ENCODE measurements at regions not wholly inside any gene's neighbourhood (a gene's known extent, or its start where the extent isn't known, plus 50 kb on each side); places are given as distances from the start of the nearest gene placed in this dataset.
"Not testable (repeated sequence)": the region's sequence is repeated elsewhere in the genome, so short reads cannot be mapped to it uniquely, and the experiment has no call there.

- Histone ChIP-seq H2BK120ac (ENCODE audit: insufficient read depth, low read length, poor library complexity) (no peak overlapping the region), H3K4me1 (ENCODE audit: control insufficient read depth in 1 of 2, insufficient read depth in 2 of 2, low read length in 2 of 2) (peaks cover 3% of the 10 kb centered on the region in 2 experiments), H3K14ac (ENCODE audit: low read length) (no peak overlapping the region), H3K27ac (ENCODE audit: low read depth, low read length) (no peak overlapping the region), H3K36me3 (ENCODE audit: control insufficient read depth in 1 of 2, insufficient read depth in 2 of 2, low read length in 2 of 2) (no peaks in the 10 kb centered on the region), H3K9me3 (ENCODE audit: insufficient read depth, low read depth, low read length) (no peaks in the 10 kb centered on the region), H3K79me2 (ENCODE audit: control insufficient read depth, insufficient read depth, low read length, poor library complexity) (no peaks in the 10 kb centered on the region), H4K12ac (ENCODE audit: low read depth, low read length) (no peak overlapping the region), H3K4me3 (ENCODE audit: low read depth, low read length) (no peak overlapping the region), H2BK5ac (ENCODE audit: low read depth, low read length, poor library complexity) (no peak overlapping the region), H4K8ac (ENCODE audit: low read depth, low read length) (no peak overlapping the region), H3K4me2 (ENCODE audit: low read length) (no peak overlapping the region), H3K79me1 (ENCODE audit: low read length) (no peaks in the 10 kb centered on the region), H2AFZ (ENCODE audit: insufficient read depth, low read length, poor library complexity) (no peak overlapping the region), H3K4ac (ENCODE audit: low read depth, low read length) (no peak overlapping the region), H2AK5ac (ENCODE audit: low read length) (no peak overlapping the region), H3K9ac (ENCODE audit: low read length) (no peak overlapping the region), H3K27me3 (ENCODE audit: insufficient read depth, low read length) (no peaks in the 10 kb centered on the region), H4K91ac (ENCODE audit: low read depth, low read length) (no peak overlapping the region), H3K23ac (ENCODE audit: low read length) (no peak overlapping the region), H2BK12ac (ENCODE audit: low read length) (no peak overlapping the region), H3K18ac (ENCODE audit: low read length) (no peak overlapping the region)
- no CpG with 5 or more reads among the region's 6 CpGs for WGBS (ENCODE audit: extremely low coverage, insufficient coverage, insufficient read length)
- DNase-seq, result no peak
Measured at GRCh38 chr20:33929917-33930316, 63.8 kb upstream of the RALY start.

GRCh38 chr20:33933469-33933909 is 60.2 kb upstream of the RALY start:
- no peaks in the 10 kb centered on the region for H3K79me2 ChIP-seq (ENCODE audit: control insufficient read depth, insufficient read depth, low read length, poor library complexity)
- H3K4me3 ChIP-seq (ENCODE audit: low read depth, low read length), result no peak overlapping the region
- DNase-seq, result peak; percentile 31 to 43
- no peak overlapping the region for H3K18ac ChIP-seq (ENCODE audit: low read length)
- no peak overlapping the region for H2BK12ac ChIP-seq (ENCODE audit: low read length)
- no CpG with 5 or more reads among the region's 5 CpGs for WGBS (ENCODE audit: extremely low coverage, insufficient coverage, insufficient read length)
- H3K27me3 ChIP-seq (ENCODE audit: insufficient read depth, low read length), result no peaks in the 10 kb centered on the region
- H3K36me3 ChIP-seq (ENCODE audit: control insufficient read depth in 1 of 2, insufficient read depth in 2 of 2, low read length in 2 of 2), result no peaks in the 10 kb centered on the region
- no peak overlapping the region for H3K4me2 ChIP-seq (ENCODE audit: low read length)
- H3K9me3 ChIP-seq (ENCODE audit: insufficient read depth, low read depth, low read length), result no peaks in the 10 kb centered on the region
- no peak overlapping the region for H3K23ac ChIP-seq (ENCODE audit: low read length)
- H3K4ac ChIP-seq (ENCODE audit: low read depth, low read length), result no peak overlapping the region
- no peak overlapping the region for H4K8ac ChIP-seq (ENCODE audit: low read depth, low read length)
- H2BK120ac ChIP-seq (ENCODE audit: insufficient read depth, low read length, poor library complexity), result no peak overlapping the region
- no peak overlapping the region for H3K14ac ChIP-seq (ENCODE audit: low read length)
- no peak overlapping the region for H2BK5ac ChIP-seq (ENCODE audit: low read depth, low read length, poor library complexity)
- no peak overlapping the region for H4K12ac ChIP-seq (ENCODE audit: low read depth, low read length)
- no peak overlapping the region for H2AK5ac ChIP-seq (ENCODE audit: low read length)
- no peak overlapping the region for H3K27ac ChIP-seq (ENCODE audit: low read depth, low read length)
- H4K91ac ChIP-seq (ENCODE audit: low read depth, low read length), result no peak overlapping the region
- no peak overlapping the region for H2AFZ ChIP-seq (ENCODE audit: insufficient read depth, low read length, poor library complexity)
- no peaks in the 10 kb centered on the region for H3K79me1 ChIP-seq (ENCODE audit: low read length)
- no peaks in the 10 kb centered on the region for H3K4me1 ChIP-seq (ENCODE audit: control insufficient read depth in 1 of 2, insufficient read depth in 2 of 2, low read length in 2 of 2)
- no peak overlapping the region for H3K9ac ChIP-seq (ENCODE audit: low read length)

GRCh38 chr20:33936656-33937055 is 57.1 kb upstream of the RALY start:
- Histone ChIP-seq H3K23ac (ENCODE audit: low read length) (no peak overlapping the region), H3K4me1 (ENCODE audit: control insufficient read depth in 1 of 2, insufficient read depth in 2 of 2, low read length in 2 of 2) (no peaks in the 10 kb centered on the region), H3K79me1 (ENCODE audit: low read length) (no peaks in the 10 kb centered on the region), H3K14ac (ENCODE audit: low read length) (no peak overlapping the region), H3K36me3 (ENCODE audit: control insufficient read depth in 1 of 2, insufficient read depth in 2 of 2, low read length in 2 of 2) (no peaks in the 10 kb centered on the region), H3K79me2 (ENCODE audit: control insufficient read depth, insufficient read depth, low read length, poor library complexity) (no peaks in the 10 kb centered on the region), H2BK120ac (ENCODE audit: insufficient read depth, low read length, poor library complexity) (no peak overlapping the region), H3K9ac (ENCODE audit: low read length) (no peak overlapping the region), H4K12ac (ENCODE audit: low read depth, low read length) (no peak overlapping the region), H2AK5ac (ENCODE audit: low read length) (no peak overlapping the region), H3K27ac (ENCODE audit: low read depth, low read length) (no peak overlapping the region), H3K4ac (ENCODE audit: low read depth, low read length) (no peak overlapping the region), H2BK5ac (ENCODE audit: low read depth, low read length, poor library complexity) (no peak overlapping the region), H4K8ac (ENCODE audit: low read depth, low read length) (no peak overlapping the region), H3K27me3 (ENCODE audit: insufficient read depth, low read length) (no peaks in the 10 kb centered on the region), H2AFZ (ENCODE audit: insufficient read depth, low read length, poor library complexity) (no peak overlapping the region), H3K4me2 (ENCODE audit: low read length) (no peak overlapping the region), H3K9me3 (ENCODE audit: insufficient read depth, low read depth, low read length) (no peaks in the 10 kb centered on the region), H3K4me3 (ENCODE audit: low read depth, low read length) (no peak overlapping the region), H4K91ac (ENCODE audit: low read depth, low read length) (no peak overlapping the region), H3K18ac (ENCODE audit: low read length) (no peak overlapping the region), H2BK12ac (ENCODE audit: low read length) (no peak overlapping the region)
- DNase-seq, result no peak
- WGBS (ENCODE audit: extremely low coverage, insufficient coverage, insufficient read length), result no CpG with 5 or more reads among the region's 5 CpGs

GRCh38 chr20:33939031-33939430 is 54.7 kb upstream of the RALY start:
- not testable (repeated sequence) for H3K36me3 ChIP-seq (ENCODE audit: control insufficient read depth in 1 of 2, insufficient read depth in 2 of 2, low read length in 2 of 2)

More at GRCh38 chr20:33939031-33939430, 54.7 kb upstream of the RALY start:
- H3K9ac ChIP-seq (ENCODE audit: low read length); H3K4me3 ChIP-seq (ENCODE audit: low read depth, low read length); H3K14ac ChIP-seq (ENCODE audit: low read length); H2BK12ac ChIP-seq (ENCODE audit: low read length); H2AK5ac ChIP-seq (ENCODE audit: low read length); H4K8ac ChIP-seq (ENCODE audit: low read depth, low read length); H4K12ac ChIP-seq (ENCODE audit: low read depth, low read length); H3K9me3 ChIP-seq (ENCODE audit: insufficient read depth, low read depth, low read length); H4K91ac ChIP-seq (ENCODE audit: low read depth, low read length); H2BK5ac ChIP-seq (ENCODE audit: low read depth, low read length, poor library complexity); H3K79me2 ChIP-seq (ENCODE audit: control insufficient read depth, insufficient read depth, low read length, poor library complexity); DNase-seq; H2AFZ ChIP-seq (ENCODE audit: insufficient read depth, low read length, poor library complexity); H3K18ac ChIP-seq (ENCODE audit: low read length); H3K27ac ChIP-seq (ENCODE audit: low read depth, low read length); H3K4ac ChIP-seq (ENCODE audit: low read depth, low read length); H3K23ac ChIP-seq (ENCODE audit: low read length); H3K79me1 ChIP-seq (ENCODE audit: low read length); H2BK120ac ChIP-seq (ENCODE audit: insufficient read depth, low read length, poor library complexity); H3K4me1 ChIP-seq (ENCODE audit: control insufficient read depth in 1 of 2, insufficient read depth in 2 of 2, low read length in 2 of 2); H3K27me3 ChIP-seq (ENCODE audit: insufficient read depth, low read length); H3K4me2 ChIP-seq (ENCODE audit: low read length): not testable (repeated sequence)
- no CpG with 5 or more reads among the region's 5 CpGs for WGBS (ENCODE audit: extremely low coverage, insufficient coverage, insufficient read length)
